ENCODE measurements at regions not wholly inside any gene's neighbourhood (a gene's known extent, or its start where the extent isn't known, plus 50 kb on each side); places are given as distances from the start of the nearest gene placed in this dataset.

- Histone ChIP-seq H2AFZ (ENCODE audit: low read depth, low read length) (no peak overlapping the region), H3K36me3 (ENCODE audit: insufficient read depth, low read length) (no peaks in the 10 kb centered on the region), H3K4me2 (ENCODE audit: insufficient read depth, low read length) (no peak overlapping the region), H3K27ac (ENCODE audit: low read length) (no peak overlapping the region), H4K20me1 (ENCODE audit: insufficient read depth, low read length) (no peaks in the 10 kb centered on the region), H3K79me2 (ENCODE audit: insufficient read depth, low read length) (no peaks in the 10 kb centered on the region), H3K4me1 (ENCODE audit: insufficient read depth, low read length) (no peaks in the 10 kb centered on the region), H3K9ac (ENCODE audit: low read depth, low read length) (no peak overlapping the region), H3K27me3 (ENCODE audit: insufficient read depth, low read length, poor library complexity) (no peaks in the 10 kb centered on the region), H3K4me3 (ENCODE audit: low read depth in 1 of 2, low read length in 2 of 2) (no peak overlapping the region), H3K9me3 (ENCODE audit: insufficient read depth, low read length, severe bottlenecking) (no peaks in the 10 kb centered on the region)
- no peak for DNase-seq
- ATAC-seq (ENCODE audit: insufficient read depth, low read depth) = no peak
- TF ChIP-seq CTCF (IDR thresholded peaks at IDR 0.05; ENCODE audit: borderline replicate concordance, extremely low read depth, low read length, poor library complexity, severe bottlenecking) (no peak), EZH2 (IDR thresholded peaks at IDR 0.05; ENCODE audit: borderline replicate concordance, low read depth, low read length, severe bottlenecking) (no peak)
Measured at GRCh38 chr2:54386585-54386984, 69.5 kb upstream of the SPTBN1 start.

- H3K79me2 ChIP-seq (ENCODE audit: insufficient read depth, low read length) = no peaks in the 10 kb centered on the region
- no peaks in the 10 kb centered on the region for H3K36me3 ChIP-seq (ENCODE audit: insufficient read depth, low read length)
- H3K9me3 ChIP-seq (ENCODE audit: insufficient read depth, low read length, severe bottlenecking) = no peaks in the 10 kb centered on the region
- no peak for TF ChIP-seq CTCF (IDR thresholded peaks at IDR 0.05; ENCODE audit: borderline replicate concordance, extremely low read depth, low read length, poor library complexity, severe bottlenecking)
- TF ChIP-seq EZH2 (IDR thresholded peaks at IDR 0.05; ENCODE audit: borderline replicate concordance, low read depth, low read length, severe bottlenecking) = no peak
- no peak overlapping the region for H3K4me2 ChIP-seq (ENCODE audit: insufficient read depth, low read length)
- ATAC-seq (ENCODE audit: insufficient read depth, low read depth) (no peak), DNase-seq (no peak)
- H4K20me1 ChIP-seq (ENCODE audit: insufficient read depth, low read length) = no peaks in the 10 kb centered on the region
- H3K4me1 ChIP-seq (ENCODE audit: insufficient read depth, low read length) = no peaks in the 10 kb centered on the region
- H3K27me3 ChIP-seq (ENCODE audit: insufficient read depth, low read length, poor library complexity) = no peaks in the 10 kb centered on the region
- H2AFZ ChIP-seq (ENCODE audit: low read depth, low read length) = no peak overlapping the region
- H3K9ac ChIP-seq (ENCODE audit: low read depth, low read length) = no peak overlapping the region
- H3K27ac ChIP-seq (ENCODE audit: low read length) = no peak overlapping the region
- H3K4me3 ChIP-seq (ENCODE audit: low read depth in 1 of 2, low read length in 2 of 2) = no peak overlapping the region
Measured at GRCh38 chr2:54387059-54387991, 68.8 kb upstream of the SPTBN1 start.

GRCh38 chr2:54388076-54388475 lies 68.1 kb upstream of the SPTBN1 start:
- ATAC-seq (ENCODE audit: insufficient read depth, low read depth) = no peak
- H3K9me3 ChIP-seq (ENCODE audit: insufficient read depth, low read length, severe bottlenecking) = no peaks in the 10 kb centered on the region
- H3K4me2 ChIP-seq (ENCODE audit: insufficient read depth, low read length) = no peak overlapping the region
- H2AFZ ChIP-seq (ENCODE audit: low read depth, low read length) = no peak overlapping the region
- H3K9ac ChIP-seq (ENCODE audit: low read depth, low read length) = no peak overlapping the region
- no peak overlapping the region for H3K4me3 ChIP-seq (ENCODE audit: low read depth in 1 of 2, low read length in 2 of 2)
- H3K36me3 ChIP-seq (ENCODE audit: insufficient read depth, low read length) = no peaks in the 10 kb centered on the region
- no peaks in the 10 kb centered on the region for H3K27me3 ChIP-seq (ENCODE audit: insufficient read depth, low read length, poor library complexity)
- H3K27ac ChIP-seq (ENCODE audit: low read length) = no peak overlapping the region
- TF ChIP-seq EZH2 (IDR thresholded peaks at IDR 0.05; ENCODE audit: borderline replicate concordance, low read depth, low read length, severe bottlenecking) (no peak), CTCF (IDR thresholded peaks at IDR 0.05; ENCODE audit: borderline replicate concordance, extremely low read depth, low read length, poor library complexity, severe bottlenecking) (no peak)
- DNase-seq = no peak
- no peaks in the 10 kb centered on the region for H3K79me2 ChIP-seq (ENCODE audit: insufficient read depth, low read length)
- no peaks in the 10 kb centered on the region for H3K4me1 ChIP-seq (ENCODE audit: insufficient read depth, low read length)
- H4K20me1 ChIP-seq (ENCODE audit: insufficient read depth, low read length) = no peaks in the 10 kb centered on the region
